DMS153 treated with DMSO at 0.1 percent for 48 hours (cell line): ENCODE measurements at regions not wholly inside any gene's neighbourhood (a gene's known extent, or its start where the extent isn't known, plus 50 kb on each side); places are given as distances from the start of the nearest gene placed in this dataset.

ENCODE experiments used
- DNase-seq: peaks from one replicate; lab custom pipeline; 2025; ENCODE audit not compliant: unreplicated experiment; lab: John Stamatoyannopoulos, UW

DNA sequence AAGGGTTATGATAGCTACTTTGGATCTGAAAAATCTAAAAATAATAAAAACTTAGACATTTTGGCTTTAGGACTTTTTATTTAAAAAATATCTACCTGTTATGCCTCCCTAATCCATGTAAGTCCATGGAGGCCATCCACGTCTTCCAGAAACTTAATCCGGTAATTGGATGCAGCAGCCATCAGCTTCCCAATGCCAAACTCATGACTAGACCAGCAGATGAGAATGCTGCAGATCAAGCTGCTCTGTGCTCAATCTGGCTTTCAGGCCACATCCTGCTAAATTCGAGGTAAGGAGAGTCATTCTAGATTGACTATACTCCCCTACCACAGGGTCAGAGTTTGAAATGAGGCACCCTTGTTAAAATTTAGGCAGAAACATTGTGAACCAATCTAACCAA, 168.5 kb upstream of the TCERG1L start:
- no peak for DNase-seq

DNA sequence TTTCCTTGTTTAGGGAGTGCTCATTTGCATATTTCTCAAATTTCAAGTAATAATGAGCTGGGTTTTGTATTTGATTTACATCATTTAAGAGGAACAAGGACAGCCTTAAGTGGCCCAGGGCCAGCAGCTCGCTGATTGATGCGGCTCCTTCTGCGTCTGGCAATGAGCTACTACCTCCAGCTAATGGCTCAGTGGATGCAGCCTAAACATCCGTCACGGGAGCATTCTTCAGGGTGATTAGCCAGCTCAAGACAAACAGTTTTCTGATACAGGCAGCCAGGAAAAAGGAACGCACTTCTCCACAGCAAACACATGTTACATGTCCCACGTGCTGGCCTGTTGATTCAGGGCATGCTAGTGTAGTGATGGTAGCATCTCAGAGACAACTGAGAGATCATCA, 169.3 kb upstream of the TCERG1L start:
- no peak for DNase-seq

DNA sequence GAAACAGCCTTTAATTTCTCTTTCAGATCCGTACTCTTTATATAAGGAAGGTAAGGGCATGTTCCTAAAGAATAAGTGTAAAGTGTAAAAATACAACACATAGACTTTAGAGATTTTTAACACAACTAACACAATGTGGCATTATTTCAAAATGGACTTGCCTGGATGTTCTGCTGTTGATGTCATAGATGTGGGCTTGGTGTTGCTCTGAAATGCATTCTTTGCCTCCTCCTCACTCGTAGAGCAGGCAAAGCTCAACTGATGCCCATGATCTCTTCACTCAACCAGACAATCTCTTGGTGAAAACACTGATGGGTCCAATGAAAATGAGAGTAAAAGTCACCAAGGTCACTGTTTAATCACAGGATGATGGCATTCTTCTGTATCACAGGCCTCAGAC, 174.2 kb upstream of the TCERG1L start:
- no peak for DNase-seq

DNA sequence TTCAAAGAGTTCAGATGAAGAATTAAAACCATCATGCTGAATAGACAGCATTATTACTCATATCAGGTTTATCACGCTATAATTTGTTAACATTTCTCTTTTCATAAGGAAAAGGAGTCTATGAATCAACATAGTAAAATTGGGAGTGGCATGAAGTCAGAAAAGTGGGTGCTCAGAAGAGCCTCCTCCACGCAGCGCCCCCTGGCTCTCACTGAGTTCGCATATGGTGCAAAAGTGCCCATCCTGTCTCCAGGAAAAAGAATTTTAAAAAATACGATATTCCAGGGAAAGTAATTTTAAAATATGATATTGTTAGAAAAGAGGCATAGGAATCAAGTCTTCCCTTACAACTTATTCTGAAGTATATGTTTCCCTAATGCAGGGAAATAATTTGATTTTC, 176.3 kb upstream of the TCERG1L start:
- no peak for DNase-seq

DNA sequence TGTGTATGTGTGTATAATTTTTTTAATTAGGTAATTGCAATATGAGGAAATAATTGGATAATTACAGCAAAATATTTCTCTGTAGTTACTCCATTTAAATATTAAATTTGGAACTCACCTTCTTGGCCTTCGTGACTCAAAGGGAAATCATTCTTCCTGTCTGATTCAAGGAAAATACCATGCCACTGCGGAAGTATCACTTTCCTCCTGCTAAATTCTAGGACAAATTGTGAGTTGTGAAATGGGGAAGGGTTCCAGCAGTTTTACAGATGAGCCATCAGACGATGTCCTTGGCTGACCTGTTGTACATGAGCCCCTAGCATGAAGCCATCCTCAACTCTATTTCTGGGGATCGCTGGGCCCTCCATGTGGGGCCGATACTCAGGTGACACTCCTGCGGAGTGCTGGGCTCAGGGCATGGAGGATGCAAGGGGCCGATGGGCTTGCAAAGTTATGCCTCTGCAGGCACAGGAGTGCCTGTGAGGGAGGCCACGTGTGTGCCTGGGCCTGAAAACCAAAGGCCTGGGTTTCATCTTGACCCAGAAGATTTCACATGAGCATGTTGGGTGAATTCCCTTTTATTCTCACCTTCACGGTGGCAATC, 179.6 kb upstream of the TCERG1L start:
- no peak for DNase-seq

DNA sequence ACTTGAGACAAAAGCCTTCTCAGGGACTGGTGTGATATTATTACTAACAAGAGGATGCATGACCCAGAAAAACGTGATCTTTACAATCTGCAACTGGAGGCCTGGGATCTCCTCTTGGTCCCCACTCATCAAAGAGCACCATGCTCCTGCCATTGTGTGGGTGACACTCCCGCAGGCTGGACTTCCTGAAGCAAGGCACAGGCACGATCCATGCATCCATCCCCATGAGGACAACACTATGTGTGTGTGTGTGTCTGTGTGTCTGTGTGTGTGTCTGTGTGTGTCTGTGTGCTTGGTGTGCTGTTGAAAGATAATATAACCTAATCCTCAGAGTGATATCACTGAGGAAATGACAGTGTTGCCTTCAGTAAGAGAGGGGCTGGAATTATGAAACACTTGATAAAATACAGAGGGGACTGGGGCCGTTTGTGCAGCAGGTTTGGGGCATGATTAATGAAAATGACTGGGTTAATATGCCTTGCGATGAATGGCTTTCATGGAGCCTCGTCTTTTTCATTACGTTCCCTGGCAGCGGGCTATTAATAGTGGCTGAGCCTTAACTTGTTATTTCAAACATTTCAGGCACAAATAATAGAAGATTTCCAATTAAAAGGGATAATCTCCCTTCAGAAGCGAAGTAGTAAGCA, 180.8 kb upstream of the TCERG1L start:
- no peak for DNase-seq

DNA sequence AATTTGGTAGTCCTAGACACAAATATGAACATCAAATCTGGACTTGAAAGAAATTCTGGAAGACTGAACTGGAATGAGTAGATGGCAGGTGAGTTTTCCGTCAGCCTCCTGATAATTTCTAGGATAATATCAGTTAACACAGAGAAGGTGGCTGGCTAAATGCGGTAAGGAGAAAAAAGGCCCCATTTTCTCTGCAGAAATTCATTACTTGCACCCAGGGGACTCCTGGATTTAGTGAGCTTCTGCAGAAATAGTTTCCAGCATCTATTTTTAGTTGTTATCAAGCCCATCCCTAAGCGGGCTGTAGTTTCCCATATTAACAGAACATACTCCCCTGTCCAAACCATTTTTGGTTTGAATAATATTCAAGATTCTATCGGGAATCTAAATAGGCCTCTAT, 181.9 kb upstream of the TCERG1L start:
- DNase-seq: no peak

DNA sequence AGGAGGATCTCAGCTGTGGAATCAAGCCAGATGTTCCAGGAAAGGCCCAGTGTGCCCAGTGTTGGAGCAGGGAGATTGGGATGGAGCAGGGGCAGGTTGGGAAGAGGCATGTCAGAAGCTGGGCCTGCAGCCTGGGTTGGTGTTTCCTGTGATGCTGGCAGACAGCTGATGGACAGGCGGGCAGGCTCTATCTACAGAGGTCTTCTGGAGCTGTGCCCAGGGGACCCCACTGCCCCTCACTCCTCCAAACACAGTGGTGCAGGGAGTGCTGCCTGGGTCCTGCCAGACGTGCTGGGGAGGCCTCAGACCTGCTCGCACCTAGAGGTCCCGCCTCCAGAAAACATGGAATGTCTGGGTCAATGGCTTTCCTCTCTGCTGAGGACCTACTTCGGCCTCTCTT, 182.9 kb upstream of the TCERG1L start:
- no peak for DNase-seq

DNA sequence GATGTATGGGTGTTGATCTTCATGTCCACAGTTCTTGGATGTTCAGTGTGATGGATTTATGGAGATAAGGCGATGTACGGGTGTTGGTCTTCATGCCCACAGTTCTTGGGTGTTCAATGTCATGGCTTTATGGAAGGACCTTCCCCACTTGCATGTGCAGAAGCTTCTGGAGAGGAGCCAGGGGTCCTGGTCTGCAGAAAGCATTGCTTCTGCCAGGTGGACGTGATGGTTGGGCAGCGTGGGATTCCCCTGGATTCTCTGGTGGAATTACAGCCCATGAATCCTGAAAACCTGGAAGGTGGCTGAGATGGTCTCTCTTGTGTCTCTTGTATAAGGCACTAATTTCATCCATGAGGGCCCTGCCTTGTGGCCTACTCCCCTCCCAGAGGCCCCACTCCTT, 183.7 kb upstream of the TCERG1L start:
- no peak for DNase-seq

DNA sequence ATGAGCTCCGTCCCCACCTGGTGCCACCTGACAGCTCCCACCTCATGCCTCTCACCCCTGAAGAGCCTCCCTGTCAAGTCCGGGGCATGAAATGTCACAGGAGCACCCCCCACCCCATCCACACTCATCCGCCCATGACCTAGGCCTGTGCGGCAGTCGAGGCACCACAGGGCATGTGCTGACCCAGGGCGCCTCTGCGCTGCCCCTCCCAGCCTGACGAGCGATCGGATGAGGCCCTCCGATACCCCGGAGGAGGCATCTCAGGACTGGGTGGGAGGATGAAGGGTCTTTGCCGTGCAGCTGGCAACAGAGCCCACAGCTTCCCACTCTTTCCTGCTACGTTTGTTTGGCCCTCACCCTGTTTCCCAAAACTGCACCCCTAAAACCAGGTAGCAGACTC, 184.4 kb upstream of the TCERG1L start:
- no peak for DNase-seq

DNA sequence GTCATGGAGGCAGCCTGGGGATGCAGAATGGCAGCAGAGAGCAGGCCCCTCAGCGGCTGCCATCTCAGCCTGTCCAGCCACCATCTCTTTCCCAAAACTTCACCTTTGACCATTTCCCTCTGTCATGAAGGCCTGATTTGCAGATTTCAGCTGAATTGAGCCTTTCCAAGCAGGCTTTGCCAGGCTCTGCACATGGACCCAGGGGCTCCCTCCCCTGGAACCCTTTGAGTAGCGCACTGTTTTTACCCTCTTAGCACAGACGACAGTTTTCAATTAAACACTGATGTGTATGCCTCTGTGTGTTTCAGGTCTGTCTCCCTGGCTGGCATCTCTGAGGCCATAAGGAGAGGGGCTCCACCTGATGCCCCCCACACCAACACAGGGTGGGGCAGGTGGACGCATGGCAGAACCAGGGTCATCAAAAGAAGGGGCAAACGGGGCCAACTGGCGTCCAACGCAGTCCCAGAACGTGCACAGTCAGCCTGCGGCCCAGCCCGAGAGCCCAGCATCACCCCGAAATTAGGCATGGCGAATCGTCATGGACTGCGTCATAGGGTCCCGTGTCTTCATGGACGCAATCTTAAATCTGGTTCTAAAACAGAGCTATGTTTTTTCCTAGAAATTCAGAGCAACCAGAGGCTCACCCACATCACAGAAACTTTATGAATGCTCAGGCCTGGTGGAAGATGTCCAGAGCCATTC, 185.0 kb upstream of the TCERG1L start:
- DNase-seq: no peak

DNA sequence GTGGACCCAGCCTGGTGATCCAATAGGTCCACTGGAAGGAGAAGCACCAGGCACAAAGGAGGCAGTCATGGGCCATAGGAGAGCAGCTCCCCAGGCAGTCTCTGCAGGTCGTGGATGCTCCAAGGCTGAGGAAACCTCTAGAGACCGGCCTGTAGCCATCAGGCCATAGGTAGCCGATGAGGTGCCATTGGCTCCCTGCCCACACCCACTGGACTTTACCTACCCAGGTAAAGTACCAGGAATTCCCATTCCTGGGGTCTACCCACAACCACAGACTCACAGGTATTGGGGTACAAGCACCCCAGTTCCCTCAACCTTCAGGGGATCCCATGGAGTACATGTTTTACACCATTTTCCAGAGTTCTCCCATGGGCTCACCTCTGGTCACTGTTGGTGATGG, 188.0 kb upstream of the TCERG1L start:
- DNase-seq: no peak

DNA sequence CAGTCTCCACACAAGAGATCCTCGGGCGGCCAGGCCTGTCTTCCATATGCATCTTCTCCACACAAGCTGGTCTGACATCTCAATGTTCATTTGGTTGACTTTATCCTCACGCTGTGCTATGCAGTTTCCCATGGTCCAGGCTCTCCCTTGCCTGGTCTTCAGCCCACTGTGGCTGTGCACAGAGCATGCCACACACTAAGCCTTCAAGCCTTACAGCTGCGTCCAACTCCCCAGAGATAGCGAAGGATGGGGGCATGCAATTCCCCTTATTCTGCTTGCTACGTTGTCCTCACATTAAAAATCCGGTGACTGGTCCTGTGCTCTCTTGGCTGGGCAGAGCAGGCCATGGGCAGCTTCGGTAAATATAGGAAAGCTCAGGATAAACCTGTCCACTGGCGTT, 188.7 kb upstream of the TCERG1L start:
- no peak for DNase-seq

DNA sequence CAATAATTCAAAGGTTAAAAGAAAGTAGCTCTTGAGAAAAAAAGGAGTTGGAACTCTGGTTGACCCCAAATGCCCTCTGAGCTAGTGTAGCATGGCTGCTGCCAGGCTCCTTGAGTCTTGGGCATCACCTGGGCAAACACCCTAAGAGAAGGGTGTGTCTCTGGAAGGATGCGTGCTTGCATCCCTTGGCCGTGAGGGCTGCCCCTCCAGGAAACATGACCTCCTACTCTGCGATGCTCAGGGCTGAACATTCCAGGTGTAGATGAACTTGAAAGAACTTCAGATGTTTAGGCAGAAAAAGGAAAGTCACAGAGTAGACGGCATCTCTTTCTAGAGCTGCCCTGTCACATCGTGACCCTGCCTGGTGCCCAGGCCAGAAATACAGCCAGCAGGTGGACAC, 189.4 kb upstream of the TCERG1L start:
- DNase-seq: no peak

DNA sequence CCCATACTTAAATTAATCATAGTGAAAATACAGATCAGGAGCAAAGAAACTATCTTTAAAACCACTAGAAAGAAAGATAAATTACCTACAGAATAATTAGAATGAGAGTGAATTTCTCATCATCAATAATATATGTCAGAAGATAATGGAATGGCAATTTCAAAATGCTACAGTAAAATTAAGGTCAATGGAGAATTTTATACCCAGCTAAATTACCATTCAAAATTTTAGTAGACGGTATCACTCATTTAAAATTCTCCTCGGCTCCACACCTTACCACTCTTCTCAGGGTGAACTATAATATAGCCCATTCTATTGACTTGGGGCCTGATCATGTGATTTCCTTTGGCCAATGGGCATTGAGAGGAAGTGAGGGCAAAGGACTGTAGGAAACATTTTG, 192.5 kb upstream of the TCERG1L start:
- no peak for DNase-seq

DNA sequence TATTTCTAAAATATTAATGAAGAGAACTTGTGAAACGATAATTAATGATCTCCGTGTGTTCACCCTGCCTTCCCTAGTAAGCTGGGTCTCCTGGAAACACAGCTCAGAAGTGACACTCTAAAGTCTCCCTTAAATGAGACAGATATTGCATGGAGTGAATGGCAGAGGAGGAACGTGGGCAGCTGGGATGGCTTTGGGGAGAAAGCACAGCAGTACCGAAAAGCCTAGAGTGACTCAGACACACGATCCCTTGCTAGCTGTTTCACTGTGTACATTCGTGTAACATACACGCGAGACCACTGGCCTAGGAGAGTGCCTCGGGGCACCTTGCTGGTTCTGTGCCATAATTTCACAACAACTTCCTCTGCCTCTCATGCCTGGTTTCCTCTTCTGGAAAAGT, 199.9 kb upstream of the TCERG1L start:
- no peak for DNase-seq

DNA sequence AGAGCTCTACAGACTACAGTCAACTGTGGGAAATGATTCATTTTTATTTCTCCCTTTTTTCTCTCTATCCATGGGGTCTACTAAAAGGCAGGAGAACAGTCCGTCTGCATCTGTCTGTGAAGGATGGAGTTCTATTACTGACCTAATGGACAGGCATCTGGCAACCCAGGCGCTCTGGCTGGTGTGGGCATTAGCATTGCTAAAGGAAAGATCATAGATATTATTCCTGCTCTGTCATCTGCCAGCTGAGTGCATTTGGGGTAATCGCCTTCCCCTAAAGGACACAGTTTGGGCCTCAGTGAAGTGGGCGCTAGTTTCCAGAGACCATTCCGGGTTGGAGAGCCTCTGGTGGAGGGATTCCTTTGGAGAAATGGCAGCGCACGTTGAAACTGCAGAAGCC, 201.3 kb upstream of the TCERG1L start:
- no peak for DNase-seq

DNA sequence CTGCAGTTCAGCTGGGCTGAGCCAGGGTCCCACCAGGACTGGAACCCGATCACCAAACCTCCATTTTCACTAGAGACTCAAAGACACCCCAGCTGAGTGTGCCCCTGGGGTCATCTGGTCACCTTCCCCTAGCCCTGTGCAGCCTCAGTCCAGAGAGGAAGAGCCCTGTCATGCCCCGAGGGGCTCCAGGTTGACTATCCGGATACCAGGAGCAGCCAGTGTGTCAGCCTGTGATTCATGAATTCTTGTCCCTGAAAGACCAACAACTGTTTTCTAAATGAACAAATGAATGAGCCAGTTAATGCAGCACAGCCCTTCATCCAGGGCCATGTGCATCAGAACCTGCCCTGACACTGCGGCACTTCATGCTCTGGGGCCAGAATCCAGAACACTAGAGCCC, 201.9 kb upstream of the TCERG1L start:
- no peak for DNase-seq

DNA sequence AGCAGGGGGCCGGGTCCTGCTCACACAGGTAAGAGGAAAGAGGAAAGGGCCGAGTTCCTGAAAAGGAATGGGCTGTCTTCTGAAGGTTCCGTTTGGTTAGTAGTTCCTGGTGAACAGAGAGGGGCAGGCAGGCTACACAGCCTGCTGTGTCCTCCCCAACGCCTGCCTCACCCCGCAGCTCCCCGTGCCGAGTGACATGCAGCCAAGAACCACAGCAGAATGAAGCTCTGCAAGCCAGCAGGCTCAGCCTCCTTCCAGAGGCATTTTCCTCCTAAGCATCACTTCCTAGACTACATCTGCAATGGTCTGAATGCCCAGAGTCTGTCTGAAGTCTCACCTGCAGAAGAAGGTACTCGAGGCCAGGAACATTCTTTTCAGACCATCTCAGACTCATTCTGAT, 202.4 kb upstream of the TCERG1L start:
- no peak for DNase-seq

DNA sequence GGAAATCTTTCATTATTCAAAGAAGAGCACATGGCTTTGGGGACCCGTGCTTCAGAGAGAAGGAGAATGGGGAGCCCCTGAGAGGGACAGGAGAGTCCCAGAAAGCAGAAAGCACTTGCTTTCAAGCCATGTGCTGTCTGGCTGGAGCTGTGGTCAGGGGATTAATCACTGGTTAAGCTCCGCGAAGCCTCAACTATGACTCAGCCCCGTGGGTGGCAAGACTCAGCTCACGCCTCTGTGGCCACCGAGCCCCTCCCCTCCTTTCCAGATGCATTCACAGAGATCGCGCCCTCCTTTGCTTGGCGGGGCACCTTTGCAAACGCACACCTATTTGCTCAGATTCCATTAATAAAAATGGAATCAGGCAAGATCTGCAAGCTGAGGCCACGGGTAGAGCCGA, 202.9 kb upstream of the TCERG1L start:
- no peak for DNase-seq

DNA sequence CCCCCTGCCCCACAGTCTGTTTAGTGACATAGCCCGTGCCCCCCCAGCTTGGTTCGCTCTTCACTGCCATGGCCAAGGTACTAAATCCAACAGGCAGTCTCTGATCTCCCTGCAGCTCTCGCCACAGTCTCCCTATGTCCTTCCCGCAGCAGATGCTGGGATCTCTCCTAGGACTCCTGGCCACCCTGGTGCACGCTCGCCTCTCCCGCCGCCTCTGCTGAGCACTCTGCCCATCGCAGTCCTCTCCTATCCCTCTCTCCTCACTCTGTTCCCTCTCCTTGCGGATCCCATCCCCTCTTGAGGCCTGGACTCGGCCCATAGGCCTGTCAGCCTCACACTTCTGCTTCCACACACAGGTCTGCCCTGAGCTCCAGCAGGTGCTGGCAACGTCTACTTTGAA, 204.8 kb upstream of the TCERG1L start:
- DNase-seq: no peak

DNA sequence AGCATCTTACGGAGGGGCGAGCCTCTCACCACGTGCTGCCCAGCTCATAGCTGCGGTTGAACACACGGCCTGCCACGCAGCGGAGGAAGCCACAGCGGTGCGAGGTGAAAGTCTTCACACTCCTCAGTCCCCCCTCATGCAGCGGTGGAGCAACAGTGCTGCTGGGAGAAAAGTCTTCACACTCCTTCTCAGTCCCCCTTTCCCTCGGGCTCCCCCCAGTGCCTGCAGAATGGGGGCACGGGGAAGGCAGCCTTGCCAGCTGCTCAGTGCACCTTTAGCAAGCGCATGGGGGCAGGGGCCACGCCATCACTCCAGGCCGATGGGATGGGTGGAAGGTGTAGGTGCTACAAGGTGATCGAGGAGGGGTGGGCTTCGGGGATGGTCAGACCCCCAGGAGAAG, 206.3 kb upstream of the TCERG1L start:
- no peak for DNase-seq
